SK-N-SH treated with all-trans-retinoic acid at 6 μM for 48 hours (cell line): ENCODE measurements at regions not wholly inside any gene's neighbourhood (a gene's known extent, or its start where the extent isn't known, plus 50 kb on each side); places are given as distances from the start of the nearest gene placed in this dataset.

Source experiments
- ATAC-seq: fragments of 200-7000 bp; cut with Tn5 transposase; 3 replicates; pipeline ENCODE4 v1.9.1; 2020; ENCODE audit warnings: mild to moderate bottlenecking, moderate library complexity
- ARNTL ChIP-seq: fragments of 450-650 bp; formaldehyde crosslinking; IDR thresholded peaks from 2 replicates; pipeline ENCODE4 v1.5.0; 2020; ENCODE audit warnings: low read depth, mild to moderate bottlenecking, moderate library complexity, borderline replicate concordance
- BACH2 ChIP-seq: fragments of 250-450 bp; sonication (Bioruptor Pico); IDR thresholded peaks from 2 replicates; pipeline ENCODE4 v1.9.0; 2021; ENCODE audit warnings: mild to moderate bottlenecking, borderline replicate concordance
- CSRNP3 ChIP-seq: fragments of 250-450 bp; sonication (Bioruptor Pico); IDR thresholded peaks from 2 replicates; pipeline ENCODE4 v1.5.1; 2021; ENCODE audit warnings: mild to moderate bottlenecking, moderate library complexity
- ESRRG ChIP-seq: fragments of 250-450 bp; sonication (Bioruptor Pico); IDR thresholded peaks from 2 replicates; pipeline ENCODE4 v1.6.1; 2021; ENCODE audit warnings: mild to moderate bottlenecking
- ISL1 ChIP-seq: fragments of 250-450 bp; sonication (Bioruptor Pico); IDR thresholded peaks from 2 replicates; pipeline ENCODE4 v2.1.2; 2022; ENCODE audit warnings: mild to moderate bottlenecking, moderate library complexity
- OSR1 ChIP-seq: fragments of 250-450 bp; sonication (Bioruptor Pico); IDR thresholded peaks from 2 replicates; pipeline ENCODE4 v1.8.0; 2022; ENCODE audit warnings: moderate library complexity, mild to moderate bottlenecking, inconsistent platforms
- POU6F1 ChIP-seq: fragments of 250-450 bp; sonication (Bioruptor Pico); IDR thresholded peaks from 2 replicates; pipeline ENCODE4 v1.8.0; 2021; ENCODE audit warnings: low read depth, mild to moderate bottlenecking, moderate library complexity, borderline replicate concordance
- PPARA ChIP-seq: fragments of 250-450 bp; sonication (Bioruptor Pico); IDR thresholded peaks from 2 replicates; pipeline ENCODE4 v1.5.0; 2020; ENCODE audit warnings: mild to moderate bottlenecking, borderline replicate concordance
- RARB ChIP-seq: fragments of 250-450 bp; sonication (Bioruptor Pico); IDR thresholded peaks from 2 replicates; pipeline ENCODE4 v1.8.0; 2021; ENCODE audit warnings: mild to moderate bottlenecking, moderate library complexity
- SNAI2 ChIP-seq: fragments of 250-450 bp; sonication (Bioruptor Pico); IDR thresholded peaks from 2 replicates; pipeline ENCODE4 v1.5.0; 2020; ENCODE audit warnings: mild to moderate bottlenecking, moderate library complexity
- TCF4 ChIP-seq: fragments of 250-450 bp; sonication (Bioruptor Pico); IDR thresholded peaks from 2 replicates; pipeline ENCODE4 v1.8.0; 2021; ENCODE audit warnings: mild to moderate bottlenecking, moderate library complexity, borderline replicate concordance
- TOX ChIP-seq: fragments of 250-450 bp; sonication (Bioruptor Pico); IDR thresholded peaks from 2 replicates; pipeline ENCODE4 v1.8.0; 2021; ENCODE audit warnings: mild to moderate bottlenecking, moderate library complexity, borderline replicate concordance
- ZC3H10 ChIP-seq: fragments of 250-450 bp; sonication (Bioruptor Pico); IDR thresholded peaks from 2 replicates; pipeline ENCODE4 v1.5.1; 2021; ENCODE audit warnings: mild to moderate bottlenecking, moderate library complexity
- ZFP3 ChIP-seq: fragments of 250-450 bp; sonication (Bioruptor Pico); IDR thresholded peaks from 2 replicates; pipeline ENCODE4 v1.5.0; 2020; ENCODE audit warnings: mild to moderate bottlenecking, moderate library complexity
- ZFP30 ChIP-seq: fragments of 450-650 bp; formaldehyde crosslinking; IDR thresholded peaks from 2 replicates; pipeline ENCODE4 v1.5.0; 2022; ENCODE audit warnings: mild to moderate bottlenecking, moderate library complexity
- ZNF565 ChIP-seq: fragments of 450-650 bp; formaldehyde crosslinking; conservative IDR thresholded peaks from 2 replicates; pipeline ENCODE4 v1.5.0; 2020; ENCODE audit warnings: low read depth, mild to moderate bottlenecking, moderate library complexity
- ZNF70 ChIP-seq: fragments of 450-650 bp; formaldehyde crosslinking; IDR thresholded peaks from 2 replicates; pipeline ENCODE4 v1.5.0; 2020; ENCODE audit warnings: mild to moderate bottlenecking, moderate library complexity
- ZNF8 ChIP-seq: fragments of 450-650 bp; formaldehyde crosslinking; IDR thresholded peaks from 2 replicates; pipeline ENCODE4 v1.5.0; 2020; ENCODE audit warnings: mild to moderate bottlenecking, moderate library complexity
- TF ChIP-seq, protein P1 (sequence below): fragments of 250-450 bp; sonication (Bioruptor Pico); IDR thresholded peaks from 2 replicates; pipeline ENCODE4 v1.8.0; 2020; ENCODE audit warnings: mild to moderate bottlenecking, moderate library complexity, borderline replicate concordance
- TF ChIP-seq, protein P2 (sequence below): fragments of 250-450 bp; sonication (Bioruptor Pico); IDR thresholded peaks from 2 replicates; pipeline ENCODE4 v1.5.1; 2020; ENCODE audit warnings: low read depth, mild to moderate bottlenecking, moderate library complexity
- TF ChIP-seq, protein P3 (sequence below): fragments of 250-450 bp; sonication (Bioruptor Pico); IDR thresholded peaks from 2 replicates; pipeline ENCODE4 v1.5.0; 2020; ENCODE audit warnings: mild to moderate bottlenecking, moderate library complexity

- TF ChIP-seq POU6F1 (CRISPR knock-in tag) (no peak), ZFP3 (CRISPR knock-in tag) (no peak)
- TF ChIP-seq, protein P1, sequence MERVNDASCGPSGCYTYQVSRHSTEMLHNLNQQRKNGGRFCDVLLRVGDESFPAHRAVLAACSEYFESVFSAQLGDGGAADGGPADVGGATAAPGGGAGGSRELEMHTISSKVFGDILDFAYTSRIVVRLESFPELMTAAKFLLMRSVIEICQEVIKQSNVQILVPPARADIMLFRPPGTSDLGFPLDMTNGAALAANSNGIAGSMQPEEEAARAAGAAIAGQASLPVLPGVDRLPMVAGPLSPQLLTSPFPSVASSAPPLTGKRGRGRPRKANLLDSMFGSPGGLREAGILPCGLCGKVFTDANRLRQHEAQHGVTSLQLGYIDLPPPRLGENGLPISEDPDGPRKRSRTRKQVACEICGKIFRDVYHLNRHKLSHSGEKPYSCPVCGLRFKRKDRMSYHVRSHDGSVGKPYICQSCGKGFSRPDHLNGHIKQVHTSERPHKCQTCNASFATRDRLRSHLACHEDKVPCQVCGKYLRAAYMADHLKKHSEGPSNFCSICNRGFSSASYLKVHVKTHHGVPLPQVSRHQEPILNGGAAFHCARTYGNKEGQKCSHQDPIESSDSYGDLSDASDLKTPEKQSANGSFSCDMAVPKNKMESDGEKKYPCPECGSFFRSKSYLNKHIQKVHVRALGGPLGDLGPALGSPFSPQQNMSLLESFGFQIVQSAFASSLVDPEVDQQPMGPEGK (CRISPR knock-in tag): no peak
Measured at GRCh38 chr2:83585250-83585649, 873.8 kb downstream of the SUCLG1 start (continued).

DNA sequence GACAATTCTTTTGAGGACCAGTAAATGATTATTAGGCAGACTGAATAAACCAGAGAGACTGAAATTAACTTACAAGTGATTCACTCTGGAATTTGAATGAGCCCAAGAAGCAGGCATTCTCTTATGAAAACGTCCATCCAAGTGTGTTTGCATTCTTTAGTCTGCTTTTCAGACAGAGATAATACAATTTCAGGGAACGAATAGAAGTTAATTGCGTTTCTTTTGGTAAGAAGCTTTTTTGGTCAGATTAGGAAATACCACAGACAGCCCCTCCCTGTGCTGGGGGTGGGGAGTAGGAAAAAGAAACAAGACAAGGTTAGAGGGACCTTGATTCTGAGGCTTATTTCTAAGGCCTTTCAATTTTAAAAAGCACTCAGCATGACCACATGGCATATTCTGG, 874.4 kb downstream of the SUCLG1 start:
- TF ChIP-seq, protein P1 (CRISPR knock-in tag): peak; percentile 86; the same call in 1 of the 2 replicates
- TF ChIP-seq ZNF565 (CRISPR knock-in tag) (no peak), ZNF8 (CRISPR knock-in tag) (no peak), ISL1 (CRISPR knock-in tag) (peak; percentile 95), SNAI2 (peak; percentile 38; the same call in 1 of the 2 replicates), ZFP3 (CRISPR knock-in tag) (0 out of 2 replicates have a peak, but pooled peaks have one; percentile 32), ESRRG (no peak)
- TF ChIP-seq, protein P2, sequence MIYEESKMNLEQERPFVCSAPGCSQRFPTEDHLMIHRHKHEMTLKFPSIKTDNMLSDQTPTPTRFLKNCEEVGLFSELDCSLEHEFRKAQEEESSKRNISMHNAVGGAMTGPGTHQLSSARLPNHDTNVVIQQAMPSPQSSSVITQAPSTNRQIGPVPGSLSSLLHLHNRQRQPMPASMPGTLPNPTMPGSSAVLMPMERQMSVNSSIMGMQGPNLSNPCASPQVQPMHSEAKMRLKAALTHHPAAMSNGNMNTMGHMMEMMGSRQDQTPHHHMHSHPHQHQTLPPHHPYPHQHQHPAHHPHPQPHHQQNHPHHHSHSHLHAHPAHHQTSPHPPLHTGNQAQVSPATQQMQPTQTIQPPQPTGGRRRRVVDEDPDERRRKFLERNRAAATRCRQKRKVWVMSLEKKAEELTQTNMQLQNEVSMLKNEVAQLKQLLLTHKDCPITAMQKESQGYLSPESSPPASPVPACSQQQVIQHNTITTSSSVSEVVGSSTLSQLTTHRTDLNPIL (CRISPR knock-in tag): 0 out of 2 replicates have a peak, but pooled peaks have one; percentile 35
- peak; percentile 44; the same call in 2 of the 3 replicates for ATAC-seq

GRCh38 chr2:83582589-83582988, 876.5 kb downstream of the SUCLG1 start:
- TF ChIP-seq POU6F1 (CRISPR knock-in tag) (no peak), TOX (CRISPR knock-in tag) (no peak), ZNF565 (CRISPR knock-in tag) (no peak), ISL1 (CRISPR knock-in tag) (no peak), ESRRG (no peak), TCF4 (CRISPR knock-in tag) (no peak), ARNTL (CRISPR knock-in tag) (no peak), PPARA (CRISPR knock-in tag) (no peak), ZNF70 (CRISPR knock-in tag) (no peak), CSRNP3 (no peak), SNAI2 (no peak), ZFP30 (CRISPR knock-in tag) (no peak), BACH2 (CRISPR knock-in tag) (no peak), RARB (no peak), OSR1 (CRISPR knock-in tag) (no peak), ZC3H10 (CRISPR knock-in tag) (no peak)
- TF ChIP-seq, protein P3, sequence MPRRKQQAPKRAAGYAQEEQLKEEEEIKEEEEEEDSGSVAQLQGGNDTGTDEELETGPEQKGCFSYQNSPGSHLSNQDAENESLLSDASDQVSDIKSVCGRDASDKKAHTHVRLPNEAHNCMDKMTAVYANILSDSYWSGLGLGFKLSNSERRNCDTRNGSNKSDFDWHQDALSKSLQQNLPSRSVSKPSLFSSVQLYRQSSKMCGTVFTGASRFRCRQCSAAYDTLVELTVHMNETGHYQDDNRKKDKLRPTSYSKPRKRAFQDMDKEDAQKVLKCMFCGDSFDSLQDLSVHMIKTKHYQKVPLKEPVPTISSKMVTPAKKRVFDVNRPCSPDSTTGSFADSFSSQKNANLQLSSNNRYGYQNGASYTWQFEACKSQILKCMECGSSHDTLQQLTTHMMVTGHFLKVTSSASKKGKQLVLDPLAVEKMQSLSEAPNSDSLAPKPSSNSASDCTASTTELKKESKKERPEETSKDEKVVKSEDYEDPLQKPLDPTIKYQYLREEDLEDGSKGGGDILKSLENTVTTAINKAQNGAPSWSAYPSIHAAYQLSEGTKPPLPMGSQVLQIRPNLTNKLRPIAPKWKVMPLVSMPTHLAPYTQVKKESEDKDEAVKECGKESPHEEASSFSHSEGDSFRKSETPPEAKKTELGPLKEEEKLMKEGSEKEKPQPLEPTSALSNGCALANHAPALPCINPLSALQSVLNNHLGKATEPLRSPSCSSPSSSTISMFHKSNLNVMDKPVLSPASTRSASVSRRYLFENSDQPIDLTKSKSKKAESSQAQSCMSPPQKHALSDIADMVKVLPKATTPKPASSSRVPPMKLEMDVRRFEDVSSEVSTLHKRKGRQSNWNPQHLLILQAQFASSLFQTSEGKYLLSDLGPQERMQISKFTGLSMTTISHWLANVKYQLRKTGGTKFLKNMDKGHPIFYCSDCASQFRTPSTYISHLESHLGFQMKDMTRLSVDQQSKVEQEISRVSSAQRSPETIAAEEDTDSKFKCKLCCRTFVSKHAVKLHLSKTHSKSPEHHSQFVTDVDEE: no peak
- TF ChIP-seq, protein P1 (CRISPR knock-in tag): no peak
- TF ChIP-seq, protein P2 (CRISPR knock-in tag): no peak
- ATAC-seq: no peak
